Colonic mucosa (tissue), 4 donors: ENCODE measurements at regions not wholly inside any gene's neighbourhood (a gene's known extent, or its start where the extent isn't known, plus 50 kb on each side); places are given as distances from the start of the nearest gene placed in this dataset.

Source experiments
- DNase-seq: peaks from one replicate; pipeline ENCODE4 v3.0.0-alpha.2; 2020
- H3K27ac ChIP-seq: fragments of 200-600 bp; one replicate; pipeline ENCODE4 v1.8.0; 2021
- H3K27me3 ChIP-seq: fragments of 200-600 bp; one replicate; pipeline ENCODE4 v1.8.0; 2021
- H3K36me3 ChIP-seq: fragments of 200-600 bp; one replicate; pipeline ENCODE4 v1.8.0; 2021
- H3K4me1 ChIP-seq: fragments of 200-600 bp; one replicate; pipeline ENCODE4 v1.8.0; 2021; ENCODE audit warnings: mild to moderate bottlenecking
- H3K4me3 ChIP-seq: fragments of 200-600 bp; one replicate; pipeline ENCODE4 v1.8.0; 2021
- H3K9ac ChIP-seq, 2 donors: one replicate each; pipeline ENCODE4 v1.7.0; 2013; ENCODE audit warnings: control low read depth in 2 of 2, low read depth in 2 of 2, low read length in 2 of 2
- H3K9me3 ChIP-seq: fragments of 200-600 bp; one replicate; pipeline ENCODE4 v1.8.0; 2021
- intact Hi-C: fragments of 100-400 bp; cut with DNase I; formaldehyde crosslinking; loops from one replicate; pipeline ENCODE4 v1.14.1; 2022
- TF ChIP-seq, protein P1 (sequence below): fragments of 200-600 bp; IDR thresholded peaks from one replicate; pipeline ENCODE4 v1.8.0; 2022; ENCODE audit warnings: antibody characterized with exemption, mild to moderate bottlenecking
- donor health status: healthy.
- donor health status: DM: no; HTN: no; CAD: no.
- donor health status: DM: no; HTN: no; CAD: no.

DNA sequence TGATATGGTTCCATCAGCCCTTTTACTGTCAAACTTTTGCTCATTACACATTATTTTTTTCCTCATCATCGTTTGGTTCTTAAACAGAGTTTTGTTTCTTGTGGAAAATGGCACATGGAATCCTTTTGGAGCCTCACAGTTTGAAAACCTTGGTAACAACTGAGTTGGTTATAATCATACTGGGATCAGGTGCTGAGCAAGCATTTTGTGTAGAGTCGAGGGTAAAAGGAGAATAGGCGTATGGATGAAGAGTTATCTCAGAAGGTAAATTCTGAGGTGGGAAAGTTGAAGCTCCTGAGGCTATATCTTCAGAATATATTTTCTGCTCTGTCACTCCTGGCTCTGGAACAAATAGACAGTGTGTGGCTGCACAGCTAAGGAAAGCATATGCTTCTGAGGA, 274.0 kb upstream of the DSEL start:
- Histone ChIP-seq H3K27ac (no peak overlapping the region), H3K27me3 (no peaks in the 10 kb centered on the region), H3K36me3 (no peaks in the 10 kb centered on the region), H3K9ac (no peak overlapping the region), H3K4me1 (no peaks in the 10 kb centered on the region), H3K4me3 (no peak overlapping the region), H3K9me3 (no peaks in the 10 kb centered on the region)
- intact Hi-C loops, result loop anchor here (10.0 kb wide), 1 partner anchor 64 kb away; no protein-coding TSS in a partner anchor
- DNase-seq, result no peak
- TF ChIP-seq, protein P1, sequence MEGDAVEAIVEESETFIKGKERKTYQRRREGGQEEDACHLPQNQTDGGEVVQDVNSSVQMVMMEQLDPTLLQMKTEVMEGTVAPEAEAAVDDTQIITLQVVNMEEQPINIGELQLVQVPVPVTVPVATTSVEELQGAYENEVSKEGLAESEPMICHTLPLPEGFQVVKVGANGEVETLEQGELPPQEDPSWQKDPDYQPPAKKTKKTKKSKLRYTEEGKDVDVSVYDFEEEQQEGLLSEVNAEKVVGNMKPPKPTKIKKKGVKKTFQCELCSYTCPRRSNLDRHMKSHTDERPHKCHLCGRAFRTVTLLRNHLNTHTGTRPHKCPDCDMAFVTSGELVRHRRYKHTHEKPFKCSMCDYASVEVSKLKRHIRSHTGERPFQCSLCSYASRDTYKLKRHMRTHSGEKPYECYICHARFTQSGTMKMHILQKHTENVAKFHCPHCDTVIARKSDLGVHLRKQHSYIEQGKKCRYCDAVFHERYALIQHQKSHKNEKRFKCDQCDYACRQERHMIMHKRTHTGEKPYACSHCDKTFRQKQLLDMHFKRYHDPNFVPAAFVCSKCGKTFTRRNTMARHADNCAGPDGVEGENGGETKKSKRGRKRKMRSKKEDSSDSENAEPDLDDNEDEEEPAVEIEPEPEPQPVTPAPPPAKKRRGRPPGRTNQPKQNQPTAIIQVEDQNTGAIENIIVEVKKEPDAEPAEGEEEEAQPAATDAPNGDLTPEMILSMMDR, result no peak

DNA sequence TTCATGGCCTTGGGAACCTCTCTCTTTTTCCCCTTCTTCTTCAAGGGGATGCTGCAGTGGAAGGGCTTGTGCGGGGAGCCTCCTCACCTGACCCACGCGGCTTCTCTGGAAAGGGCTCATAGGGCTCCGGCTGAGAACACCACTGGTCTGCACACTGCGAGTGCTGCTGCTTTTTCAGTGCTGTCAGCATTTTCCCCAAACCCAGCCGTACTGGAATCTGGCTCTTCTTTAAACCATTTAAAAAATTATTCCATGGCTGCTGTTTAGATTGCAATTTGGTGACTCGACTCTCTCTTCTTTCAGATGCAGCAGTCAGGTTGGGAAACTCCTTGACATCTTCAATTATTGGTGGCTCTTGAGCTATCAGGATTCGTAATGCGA, 272.6 kb upstream of the DSEL start:
- no peaks in the 10 kb centered on the region for H3K9me3 ChIP-seq
- H3K36me3 ChIP-seq, result no peaks in the 10 kb centered on the region
- H3K27me3 ChIP-seq, result no peaks in the 10 kb centered on the region
- H3K9ac ChIP-seq, result no peak overlapping the region
- TF ChIP-seq, protein P1, result no peak
- H3K4me3 ChIP-seq, result no peak overlapping the region
- intact Hi-C loops, result no loop called here
- H3K27ac ChIP-seq, result no peak overlapping the region
- no peak for DNase-seq
- H3K4me1 ChIP-seq, result no peaks in the 10 kb centered on the region

DNA sequence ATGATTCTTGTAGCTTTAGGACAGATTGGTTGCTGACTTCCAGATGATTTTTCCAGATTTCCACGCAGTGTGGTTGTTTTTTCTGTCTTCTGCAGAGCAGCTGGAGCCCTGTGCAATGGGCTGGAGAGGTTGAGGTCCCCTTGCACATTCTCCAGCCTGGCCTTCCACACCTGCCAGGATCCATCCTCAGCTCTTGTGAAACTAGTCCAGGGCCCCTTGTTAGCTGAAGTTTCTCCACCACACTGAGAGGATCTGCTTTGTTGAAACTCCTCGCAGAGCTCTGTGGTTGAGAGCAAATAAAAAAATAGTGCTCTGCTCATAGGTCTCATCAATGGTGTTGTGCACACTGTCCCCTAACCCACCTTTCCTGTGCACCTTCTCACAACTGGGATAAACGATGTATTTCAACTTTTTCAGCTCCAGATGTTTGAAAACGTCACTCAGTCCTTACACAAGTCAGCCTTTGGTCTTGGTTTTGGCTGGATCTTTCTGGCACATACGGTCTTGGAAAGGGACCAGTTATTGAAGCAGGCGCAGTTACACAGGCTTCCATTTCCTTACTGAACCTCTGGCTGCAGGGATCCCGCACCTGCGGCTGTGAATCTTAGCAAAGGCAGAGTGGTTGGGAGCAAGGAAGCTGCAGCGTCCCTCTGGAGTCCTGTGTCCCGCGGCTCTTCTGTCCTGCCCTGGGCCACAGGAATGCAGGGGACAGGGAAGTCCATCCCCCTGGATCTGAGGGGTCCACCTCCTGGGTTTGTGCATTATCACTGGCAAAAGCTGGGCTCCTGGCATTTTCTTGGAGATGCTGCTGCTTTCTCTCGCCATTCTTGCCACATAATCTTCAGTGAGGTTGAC, 272.0 kb upstream of the DSEL start:
- DNase-seq, result no peak
- Histone ChIP-seq H3K36me3 (no peaks in the 10 kb centered on the region), H3K9ac (no peak overlapping the region), H3K9me3 (no peaks in the 10 kb centered on the region), H3K4me1 (no peaks in the 10 kb centered on the region), H3K27me3 (no peaks in the 10 kb centered on the region), H3K4me3 (no peak overlapping the region), H3K27ac (no peak overlapping the region)
- TF ChIP-seq, protein P1, result no peak
- intact Hi-C loops, result no loop called here

DNA sequence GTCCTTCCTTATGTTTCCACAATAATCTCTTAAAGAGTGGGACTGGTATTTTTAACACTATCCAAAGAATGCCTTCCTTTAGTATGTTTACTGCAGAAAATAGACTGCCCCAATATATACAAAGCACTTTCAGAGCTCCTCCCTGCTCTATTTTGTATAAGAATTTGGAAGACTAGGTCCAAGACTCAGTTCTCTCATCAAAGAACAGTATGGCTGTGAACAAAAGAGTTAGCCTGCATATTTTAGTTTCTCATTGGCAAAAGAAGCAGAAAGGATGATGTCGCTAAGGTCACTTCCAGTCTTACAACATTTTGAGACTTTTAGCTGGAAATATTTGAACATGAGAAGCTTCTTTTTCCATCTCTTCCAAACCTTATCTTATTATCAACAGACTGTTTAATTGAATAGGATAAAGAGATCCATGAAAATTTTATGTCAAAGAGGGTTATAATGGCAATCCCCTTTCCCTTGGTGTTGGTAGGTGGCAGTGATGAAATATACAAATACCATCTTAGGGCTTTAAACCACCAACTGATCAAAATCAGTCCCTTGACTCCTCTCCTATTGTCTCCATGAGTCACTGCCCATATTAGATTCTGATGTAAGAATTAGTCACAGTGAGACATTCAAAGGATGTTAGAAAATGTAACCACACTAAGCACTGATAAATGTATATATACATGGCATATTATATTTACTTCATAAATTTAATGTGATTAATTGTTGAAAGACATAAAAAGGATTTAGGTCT, 266.9 kb upstream of the DSEL start:
- H3K27ac ChIP-seq, result no peak overlapping the region
- H3K9ac ChIP-seq, result no peak overlapping the region
- intact Hi-C loops, result no loop called here
- H3K4me1 ChIP-seq, result no peaks in the 10 kb centered on the region
- DNase-seq, result no peak
- no peaks in the 10 kb centered on the region for H3K9me3 ChIP-seq
- H3K36me3 ChIP-seq, result no peaks in the 10 kb centered on the region
- no peaks in the 10 kb centered on the region for H3K27me3 ChIP-seq
- TF ChIP-seq, protein P1, result no peak
- H3K4me3 ChIP-seq, result no peak overlapping the region

DNA sequence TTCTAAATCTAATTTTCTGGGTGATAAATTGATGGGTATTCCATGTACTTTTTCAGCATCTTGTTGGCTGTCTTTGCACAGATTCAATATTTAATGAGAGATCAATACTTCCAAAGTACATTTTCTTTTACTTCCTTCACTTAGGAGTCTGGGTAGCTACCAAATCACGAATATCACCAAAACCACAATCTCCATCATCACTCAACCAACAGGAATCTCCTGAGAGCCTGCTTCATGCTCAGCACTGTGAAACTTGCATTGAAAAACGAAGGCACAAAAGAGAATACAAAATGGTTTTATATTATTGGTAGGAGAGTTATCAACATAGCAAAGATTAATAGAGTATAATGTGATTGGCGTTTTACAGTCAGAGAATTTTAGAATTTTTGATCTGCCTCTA, 261.5 kb upstream of the DSEL start:
- Histone ChIP-seq H3K9me3 (no peaks in the 10 kb centered on the region), H3K9ac (no peak overlapping the region), H3K27ac (no peak overlapping the region), H3K4me1 (no peaks in the 10 kb centered on the region), H3K36me3 (no peaks in the 10 kb centered on the region), H3K4me3 (no peak overlapping the region), H3K27me3 (no peaks in the 10 kb centered on the region)
- TF ChIP-seq, protein P1, result no peak
- DNase-seq, result no peak
- intact Hi-C loops, result no loop called here
